ENCODE measurements at regions not wholly inside any gene's neighbourhood (a gene's known extent, or its start where the extent isn't known, plus 50 kb on each side); places are given as distances from the start of the nearest gene placed in this dataset.
A peak's percentile ranks its signal among the peaks of the same experiment; 100 is the strongest.
"Not testable (repeated sequence)": the region's sequence is repeated elsewhere in the genome, so short reads cannot be mapped to it uniquely, and the experiment has no call there.

DNA sequence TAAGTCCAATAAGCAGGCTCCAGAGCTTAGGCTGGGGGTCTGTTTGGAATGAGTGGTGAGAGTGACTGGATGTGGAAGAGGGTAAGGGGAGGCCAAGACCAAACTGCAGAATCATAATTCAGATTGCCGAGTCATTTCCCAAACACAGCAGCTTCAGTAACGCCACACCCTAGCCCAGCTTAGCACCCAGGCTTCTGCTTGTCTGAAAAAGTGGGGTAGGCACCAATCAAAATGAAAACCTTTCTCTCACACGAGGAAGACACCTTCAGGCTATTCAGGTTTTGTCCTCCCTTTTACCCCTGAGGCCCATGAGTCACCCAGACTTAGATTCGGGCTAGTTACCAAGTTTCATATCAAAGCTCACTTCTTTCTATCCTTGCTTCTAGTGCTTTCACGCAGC is 306.1 kb downstream of the DAD1 start:
- H3K9me3 ChIP-seq, result no peaks in the 10 kb centered on the region
- no peak for DNase-seq (ENCODE audit: low spot score in 2 of 2)
- H3K27me3 ChIP-seq, result no peaks in the 10 kb centered on the region
- no peaks in the 10 kb centered on the region for H3K36me3 ChIP-seq
- H3K4me3 ChIP-seq, result no peak overlapping the region
- WGBS, result 44% methylated on average over 5 of the region's 5 CpGs
- no peak overlapping the region for H3K27ac ChIP-seq
- TF ChIP-seq POLR2A (IDR thresholded peaks at IDR 0.05) (no peak), CTCF (IDR thresholded peaks at IDR 0.05) (no peak), EP300 (IDR thresholded peaks at IDR 0.05) (no peak), POLR2AphosphoS5 (IDR thresholded peaks at IDR 0.05) (no peak)
- no peaks in the 10 kb centered on the region for H3K4me1 ChIP-seq

GRCh38 chr14:22282417-22282816 is 306.6 kb downstream of the DAD1 start:
- TF ChIP-seq POLR2A (IDR thresholded peaks at IDR 0.05) (no peak), CTCF (IDR thresholded peaks at IDR 0.05) (no peak), EP300 (IDR thresholded peaks at IDR 0.05) (no peak), POLR2AphosphoS5 (IDR thresholded peaks at IDR 0.05) (no peak)
- Histone ChIP-seq H3K9me3 (no peaks in the 10 kb centered on the region), H3K27ac (no peak overlapping the region), H3K4me3 (no peak overlapping the region), H3K4me1 (no peaks in the 10 kb centered on the region), H3K36me3 (no peaks in the 10 kb centered on the region), H3K27me3 (no peaks in the 10 kb centered on the region)
- DNase-seq (ENCODE audit: low spot score in 2 of 2), result no peak
- WGBS, result 39% methylated on average over 5 of the region's 5 CpGs

DNA sequence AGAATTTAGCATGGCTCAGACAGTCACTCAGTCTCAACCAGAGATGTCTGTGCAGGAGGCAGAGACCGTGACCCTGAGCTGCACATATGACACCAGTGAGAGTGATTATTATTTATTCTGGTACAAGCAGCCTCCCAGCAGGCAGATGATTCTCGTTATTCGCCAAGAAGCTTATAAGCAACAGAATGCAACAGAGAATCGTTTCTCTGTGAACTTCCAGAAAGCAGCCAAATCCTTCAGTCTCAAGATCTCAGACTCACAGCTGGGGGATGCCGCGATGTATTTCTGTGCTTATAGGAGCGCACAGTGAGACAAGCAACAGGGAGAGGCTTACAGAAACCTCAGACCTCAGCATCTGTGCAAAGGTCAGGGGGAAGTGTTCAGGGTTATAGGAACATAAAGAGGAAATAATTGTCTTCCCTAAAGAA is 307.6 kb downstream of the DAD1 start:
- 59% methylated on average over 7 of the region's 7 CpGs for WGBS
- H3K36me3 ChIP-seq; H3K27ac ChIP-seq; DNase-seq (ENCODE audit: low spot score in 2 of 2); H3K4me3 ChIP-seq; H3K4me1 ChIP-seq; H3K9me3 ChIP-seq; H3K27me3 ChIP-seq: not testable (repeated sequence)

DNA sequence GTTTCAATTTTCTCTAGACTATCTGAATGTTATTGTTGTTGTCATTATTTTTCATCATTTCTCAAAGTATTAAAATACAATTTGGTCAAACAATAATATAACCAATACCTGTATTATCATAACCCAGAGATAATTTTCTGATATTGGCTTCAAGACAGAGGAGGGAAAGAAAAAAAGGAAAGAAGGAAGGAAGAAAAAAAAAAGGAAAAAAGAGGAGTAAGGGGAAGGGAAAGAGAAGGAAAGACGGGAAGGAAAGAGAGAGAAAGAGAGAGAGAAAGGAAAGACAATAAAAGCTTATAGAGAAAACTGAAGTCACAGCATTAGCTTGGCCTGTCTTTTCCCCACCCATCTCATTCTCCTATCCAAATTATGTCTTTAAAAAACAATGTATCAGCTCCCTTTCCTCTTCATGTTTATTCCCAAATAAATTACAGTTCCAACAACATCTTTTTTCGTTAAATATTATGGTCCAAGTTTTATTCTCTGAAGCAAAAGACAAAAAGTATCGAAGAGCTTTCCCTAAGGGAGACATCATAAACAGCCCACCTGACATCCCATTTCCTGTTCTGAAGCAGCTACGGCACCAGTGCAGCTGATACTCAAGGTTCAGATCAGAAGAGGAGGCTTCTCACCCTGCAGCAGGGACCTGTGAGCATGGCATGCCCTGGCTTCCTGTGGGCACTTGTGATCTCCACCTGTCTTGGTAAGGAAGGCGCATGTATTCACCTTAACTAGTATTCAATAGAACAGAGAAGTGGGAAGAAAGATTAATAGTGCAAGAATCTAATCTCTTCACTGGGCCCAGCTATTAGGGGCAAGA is 308.3 kb downstream of the DAD1 start:
- 65% methylated on average over 5 of the region's 5 CpGs for WGBS
- Histone ChIP-seq H3K4me3 (no peak overlapping the region), H3K27ac (no peak overlapping the region), H3K4me1 (no peaks in the 10 kb centered on the region), H3K36me3 (no peaks in the 10 kb centered on the region), H3K27me3 (peaks cover 5% of the 10 kb centered on the region), H3K9me3 (no peaks in the 10 kb centered on the region)
- no peak for TF ChIP-seq POLR2AphosphoS5 (IDR thresholded peaks at IDR 0.05)
- no peak for TF ChIP-seq POLR2A (IDR thresholded peaks at IDR 0.05)
- DNase-seq (ENCODE audit: low spot score in 2 of 2), result no peak

- Histone ChIP-seq H3K27me3 (peaks cover 5% of the 10 kb centered on the region), H3K27ac (no peak overlapping the region), H3K9me3 (no peaks in the 10 kb centered on the region), H3K4me1 (no peaks in the 10 kb centered on the region), H3K36me3 (no peaks in the 10 kb centered on the region), H3K4me3 (no peak overlapping the region)
- WGBS, result 52% methylated on average over 4 of the region's 4 CpGs
- peak in 1 of 2 donors; percentile 47 for TF ChIP-seq CTCF (IDR thresholded peaks at IDR 0.05)
- TF ChIP-seq POLR2A (IDR thresholded peaks at IDR 0.05), result no peak
- DNase-seq (ENCODE audit: low spot score in 2 of 2), result no peak
Measured at GRCh38 chr14:22276913-22277816, 311.9 kb downstream of the DAD1 start.
